WTC11 (cell line): ENCODE measurements at regions not wholly inside any gene's neighbourhood (a gene's known extent, or its start where the extent isn't known, plus 50 kb on each side); places are given as distances from the start of the nearest gene placed in this dataset.

ENCODE experiments used
- ATAC-seq: fragments of 200-7000 bp; cut with Tn5 transposase; 2 replicates; pipeline ENCODE4 v1.10.0; 2021; ENCODE audit warnings: mild to moderate bottlenecking, moderate library complexity
- CTCF ChIA-PET: fragments of 300-600 bp; sonication (Branson Sonifier 250); formaldehyde crosslinking; loops from one replicate; lab custom pipeline; 2021; ENCODE audit warnings: antibody characterized with exemption; lab: Charles Lee
- POLR2A ChIA-PET: fragments of 350-600 bp; sonication (Branson Sonifier 250); formaldehyde crosslinking; loops from one replicate; lab custom pipeline; 2021; ENCODE audit warnings: antibody characterized with exemption; lab: Charles Lee
- DNase-seq: peaks from one replicate; pipeline ENCODE4 v3.0.0; 2021; ENCODE audit warnings: low spot score
- H3K27ac Mint-ChIP-seq: 2 replicates; pipeline ENCODE4 v1.8.0; 2021; ENCODE audit warnings: mixed read lengths
- H3K27me3 Mint-ChIP-seq: 2 replicates; pipeline ENCODE4 v1.8.0; 2021; ENCODE audit warnings: low read depth, mild to moderate bottlenecking, moderate library complexity, mixed read lengths
- H3K36me3 Mint-ChIP-seq: 2 replicates; pipeline ENCODE4 v1.8.0; 2021; ENCODE audit warnings: mixed read lengths
- H3K4me1 Mint-ChIP-seq: 2 replicates; pipeline ENCODE4 v1.8.0; 2022; ENCODE audit warnings: mixed read lengths
- H3K4me3 Mint-ChIP-seq: 2 replicates; pipeline ENCODE4 v1.8.0; 2021; ENCODE audit warnings: mild to moderate bottlenecking, moderate library complexity, mixed read lengths
- H3K9me3 Mint-ChIP-seq: 2 replicates; pipeline ENCODE4 v1.8.0; 2021; ENCODE audit warnings: mixed read lengths
- AFF4 ChIP-seq: sonication (generic); formaldehyde crosslinking; IDR thresholded peaks from 2 replicates; pipeline ENCODE4 v1.8.1; 2023; ENCODE audit warnings: mild to moderate bottlenecking, missing genetic modification reagents, borderline replicate concordance
- ATF2 ChIP-seq: sonication (generic); formaldehyde crosslinking; IDR thresholded peaks from 2 replicates; pipeline ENCODE4 v1.8.1; 2022; ENCODE audit warnings: low read depth, missing genetic modification reagents, borderline replicate concordance
- CBFB ChIP-seq: sonication (generic); formaldehyde crosslinking; IDR thresholded peaks from 2 replicates; pipeline ENCODE4 v1.8.1; 2022; ENCODE audit warnings: mild to moderate bottlenecking, low read depth, missing genetic modification reagents
- HMGA2 ChIP-seq: fragments of 250-450 bp; sonication (Bioruptor Pico); IDR thresholded peaks from 2 replicates; pipeline ENCODE4 v1.4.0; 2021; ENCODE audit warnings: mild to moderate bottlenecking, moderate library complexity
- MAX ChIP-seq: sonication (generic); formaldehyde crosslinking; IDR thresholded peaks from 2 replicates; pipeline ENCODE4 v1.8.0; 2022; ENCODE audit warnings: mild to moderate bottlenecking, missing genetic modification reagents
- MXD4 ChIP-seq: fragments of 250-450 bp; sonication (Bioruptor Pico); IDR thresholded peaks from 2 replicates; pipeline ENCODE4 v1.8.0; 2021; ENCODE audit warnings: mild to moderate bottlenecking, moderate library complexity, borderline replicate concordance
- NFATC4 ChIP-seq: fragments of 250-450 bp; sonication (Bioruptor Pico); IDR thresholded peaks from 2 replicates; pipeline ENCODE4 v1.9.0; 2021; ENCODE audit warnings: mild to moderate bottlenecking
- NFYB ChIP-seq: sonication (generic); formaldehyde crosslinking; conservative IDR thresholded peaks from 2 replicates; pipeline ENCODE4 v1.8.0; 2022; ENCODE audit warnings: low read depth, missing genetic modification reagents
- PRRX2 ChIP-seq: fragments of 250-450 bp; sonication (Bioruptor Pico); IDR thresholded peaks from 2 replicates; pipeline ENCODE4 v1.8.0; 2021; ENCODE audit warnings: mild to moderate bottlenecking
- ZNF263 ChIP-seq: sonication (generic); formaldehyde crosslinking; IDR thresholded peaks from 2 replicates; pipeline ENCODE4 v1.8.1; 2022; ENCODE audit warnings: low read depth, mild to moderate bottlenecking, moderate library complexity, missing genetic modification reagents
- TF ChIP-seq, protein P1 (sequence below): sonication (generic); formaldehyde crosslinking; IDR thresholded peaks from 2 replicates; pipeline ENCODE4 v1.8.1; 2022; ENCODE audit warnings: mild to moderate bottlenecking, missing genetic modification reagents, moderate library complexity, borderline replicate concordance
- TF ChIP-seq, protein P2 (sequence below): sonication (generic); formaldehyde crosslinking; IDR thresholded peaks from 2 replicates; pipeline ENCODE4 v1.8.0; 2022; ENCODE audit warnings: missing genetic modification reagents
- TF ChIP-seq, protein P3 (sequence below): fragments of 250-450 bp; sonication (Bioruptor Pico); conservative IDR thresholded peaks from 2 replicates; pipeline ENCODE4 v1.9.0; 2021; ENCODE audit warnings: mild to moderate bottlenecking
- TF ChIP-seq, protein P4 (sequence below): sonication (generic); formaldehyde crosslinking; IDR thresholded peaks from 2 replicates; pipeline ENCODE4 v1.8.1; 2023; ENCODE audit warnings: mild to moderate bottlenecking, missing genetic modification reagents
- TF ChIP-seq, protein P5 (sequence below): fragments of 250-450 bp; sonication (Bioruptor Pico); IDR thresholded peaks from 2 replicates; pipeline ENCODE4 v1.9.0; 2021; ENCODE audit warnings: moderate library complexity, mild to moderate bottlenecking, inconsistent platforms, borderline replicate concordance
- TF ChIP-seq, protein P6 (sequence below): fragments of 250-450 bp; sonication (Bioruptor Pico); IDR thresholded peaks from 2 replicates; pipeline ENCODE4 v1.8.0; 2021; ENCODE audit warnings: mild to moderate bottlenecking
- TF ChIP-seq, protein P7 (sequence below): fragments of 250-450 bp; sonication (Bioruptor Pico); IDR thresholded peaks from 2 replicates; pipeline ENCODE4 v1.9.0; 2021; ENCODE audit warnings: mild to moderate bottlenecking

DNA sequence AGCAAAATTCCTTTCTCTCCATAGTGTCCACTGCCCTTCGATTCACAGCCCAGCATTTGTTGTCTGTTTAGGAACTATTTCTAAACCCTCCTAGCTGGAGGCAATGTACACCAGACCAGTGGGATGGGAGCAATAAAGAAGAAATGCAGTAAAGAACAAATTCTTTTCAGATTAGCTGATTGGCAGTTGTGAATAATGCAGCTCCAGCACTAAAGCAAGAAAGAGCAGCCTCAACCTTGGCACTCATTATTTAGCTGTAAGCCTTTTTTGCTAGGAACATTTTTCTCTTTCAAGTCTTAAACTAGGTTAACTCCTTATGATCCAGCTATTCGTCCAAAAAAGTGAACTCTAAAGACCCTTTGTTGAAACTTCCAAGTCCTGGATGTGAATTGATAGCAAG is 580.5 kb upstream of the STXBP6 start:
- Mint-ChIP-seq H3K4me1 (0 out of 2 replicates have a peak, but pooled peaks cover 3% of the 10 kb centered on the region), H3K9me3 (peaks cover 5% of the 10 kb centered on the region; the same call in 1 of the 2 replicates)
- TF ChIP-seq MAX (CRISPR knock-in tag) (no peak), PRRX2 (CRISPR knock-in tag) (no peak), NFATC4 (CRISPR knock-in tag) (no peak), CBFB (CRISPR knock-in tag) (no peak), NFYB (CRISPR knock-in tag) (no peak), HMGA2 (CRISPR knock-in tag) (no peak), ZNF263 (CRISPR knock-in tag) (no peak), MXD4 (CRISPR knock-in tag) (no peak), ATF2 (CRISPR knock-in tag) (no peak), AFF4 (no peak)
- TF ChIP-seq, protein P1, sequence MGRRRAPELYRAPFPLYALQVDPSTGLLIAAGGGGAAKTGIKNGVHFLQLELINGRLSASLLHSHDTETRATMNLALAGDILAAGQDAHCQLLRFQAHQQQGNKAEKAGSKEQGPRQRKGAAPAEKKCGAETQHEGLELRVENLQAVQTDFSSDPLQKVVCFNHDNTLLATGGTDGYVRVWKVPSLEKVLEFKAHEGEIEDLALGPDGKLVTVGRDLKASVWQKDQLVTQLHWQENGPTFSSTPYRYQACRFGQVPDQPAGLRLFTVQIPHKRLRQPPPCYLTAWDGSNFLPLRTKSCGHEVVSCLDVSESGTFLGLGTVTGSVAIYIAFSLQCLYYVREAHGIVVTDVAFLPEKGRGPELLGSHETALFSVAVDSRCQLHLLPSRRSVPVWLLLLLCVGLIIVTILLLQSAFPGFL = no peak
- TF ChIP-seq, protein P2, sequence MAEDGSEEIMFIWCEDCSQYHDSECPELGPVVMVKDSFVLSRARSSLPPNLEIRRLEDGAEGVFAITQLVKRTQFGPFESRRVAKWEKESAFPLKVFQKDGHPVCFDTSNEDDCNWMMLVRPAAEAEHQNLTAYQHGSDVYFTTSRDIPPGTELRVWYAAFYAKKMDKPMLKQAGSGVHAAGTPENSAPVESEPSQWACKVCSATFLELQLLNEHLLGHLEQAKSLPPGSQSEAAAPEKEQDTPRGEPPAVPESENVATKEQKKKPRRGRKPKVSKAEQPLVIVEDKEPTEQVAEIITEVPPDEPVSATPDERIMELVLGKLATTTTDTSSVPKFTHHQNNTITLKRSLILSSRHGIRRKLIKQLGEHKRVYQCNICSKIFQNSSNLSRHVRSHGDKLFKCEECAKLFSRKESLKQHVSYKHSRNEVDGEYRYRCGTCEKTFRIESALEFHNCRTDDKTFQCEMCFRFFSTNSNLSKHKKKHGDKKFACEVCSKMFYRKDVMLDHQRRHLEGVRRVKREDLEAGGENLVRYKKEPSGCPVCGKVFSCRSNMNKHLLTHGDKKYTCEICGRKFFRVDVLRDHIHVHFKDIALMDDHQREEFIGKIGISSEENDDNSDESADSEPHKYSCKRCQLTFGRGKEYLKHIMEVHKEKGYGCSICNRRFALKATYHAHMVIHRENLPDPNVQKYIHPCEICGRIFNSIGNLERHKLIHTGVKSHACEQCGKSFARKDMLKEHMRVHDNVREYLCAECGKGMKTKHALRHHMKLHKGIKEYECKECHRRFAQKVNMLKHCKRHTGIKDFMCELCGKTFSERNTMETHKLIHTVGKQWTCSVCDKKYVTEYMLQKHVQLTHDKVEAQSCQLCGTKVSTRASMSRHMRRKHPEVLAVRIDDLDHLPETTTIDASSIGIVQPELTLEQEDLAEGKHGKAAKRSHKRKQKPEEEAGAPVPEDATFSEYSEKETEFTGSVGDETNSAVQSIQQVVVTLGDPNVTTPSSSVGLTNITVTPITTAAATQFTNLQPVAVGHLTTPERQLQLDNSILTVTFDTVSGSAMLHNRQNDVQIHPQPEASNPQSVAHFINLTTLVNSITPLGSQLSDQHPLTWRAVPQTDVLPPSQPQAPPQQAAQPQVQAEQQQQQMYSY (CRISPR knock-in tag) = no peak
- TF ChIP-seq, protein P3, sequence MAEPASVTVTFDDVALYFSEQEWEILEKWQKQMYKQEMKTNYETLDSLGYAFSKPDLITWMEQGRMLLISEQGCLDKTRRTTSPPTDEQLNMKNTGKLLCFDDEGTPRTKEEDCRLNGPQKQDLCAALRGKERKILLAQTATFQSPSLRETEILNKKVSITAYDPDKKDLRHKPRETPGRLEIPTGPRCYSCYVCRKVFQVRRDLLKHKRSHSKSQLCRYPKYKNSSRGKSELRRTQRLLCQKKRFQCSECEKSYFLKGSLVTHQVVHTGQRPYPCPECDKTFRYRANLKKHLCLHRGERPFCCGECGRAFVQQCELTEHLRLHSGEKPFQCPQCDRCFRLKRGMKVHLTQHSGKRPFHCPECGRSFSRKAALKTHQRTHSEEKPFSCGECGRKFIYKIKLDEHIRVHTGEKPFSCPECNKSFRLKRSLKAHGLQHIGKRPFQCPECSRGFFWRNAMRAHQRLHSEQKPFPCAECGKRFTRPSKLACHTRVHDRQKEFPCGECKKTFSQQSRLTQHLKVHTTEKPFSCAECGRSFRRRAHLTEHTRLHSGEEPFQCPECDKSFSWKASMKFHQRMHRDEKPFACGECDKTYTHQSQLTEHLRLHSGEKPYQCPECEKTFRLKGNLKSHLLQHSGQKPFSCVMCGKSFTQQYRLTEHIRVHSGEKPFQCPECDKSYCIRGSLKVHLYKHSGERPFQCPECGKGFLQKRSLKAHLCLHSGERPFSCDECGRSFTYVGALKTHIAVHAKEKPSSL = no peak
- TF ChIP-seq, protein P4, sequence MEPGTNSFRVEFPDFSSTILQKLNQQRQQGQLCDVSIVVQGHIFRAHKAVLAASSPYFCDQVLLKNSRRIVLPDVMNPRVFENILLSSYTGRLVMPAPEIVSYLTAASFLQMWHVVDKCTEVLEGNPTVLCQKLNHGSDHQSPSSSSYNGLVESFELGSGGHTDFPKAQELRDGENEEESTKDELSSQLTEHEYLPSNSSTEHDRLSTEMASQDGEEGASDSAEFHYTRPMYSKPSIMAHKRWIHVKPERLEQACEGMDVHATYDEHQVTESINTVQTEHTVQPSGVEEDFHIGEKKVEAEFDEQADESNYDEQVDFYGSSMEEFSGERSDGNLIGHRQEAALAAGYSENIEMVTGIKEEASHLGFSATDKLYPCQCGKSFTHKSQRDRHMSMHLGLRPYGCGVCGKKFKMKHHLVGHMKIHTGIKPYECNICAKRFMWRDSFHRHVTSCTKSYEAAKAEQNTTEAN (CRISPR knock-in tag) = no peak
- TF ChIP-seq, protein P5, sequence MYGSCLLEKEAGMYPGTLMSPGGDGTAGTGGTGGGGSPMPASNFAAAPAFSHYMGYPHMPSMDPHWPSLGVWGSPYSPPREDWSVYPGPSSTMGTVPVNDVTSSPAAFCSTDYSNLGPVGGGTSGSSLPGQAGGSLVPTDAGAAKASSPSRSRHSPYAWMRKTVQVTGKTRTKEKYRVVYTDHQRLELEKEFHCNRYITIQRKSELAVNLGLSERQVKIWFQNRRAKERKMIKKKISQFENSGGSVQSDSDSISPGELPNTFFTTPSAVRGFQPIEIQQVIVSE (CRISPR knock-in tag) = no peak
- TF ChIP-seq, protein P6, sequence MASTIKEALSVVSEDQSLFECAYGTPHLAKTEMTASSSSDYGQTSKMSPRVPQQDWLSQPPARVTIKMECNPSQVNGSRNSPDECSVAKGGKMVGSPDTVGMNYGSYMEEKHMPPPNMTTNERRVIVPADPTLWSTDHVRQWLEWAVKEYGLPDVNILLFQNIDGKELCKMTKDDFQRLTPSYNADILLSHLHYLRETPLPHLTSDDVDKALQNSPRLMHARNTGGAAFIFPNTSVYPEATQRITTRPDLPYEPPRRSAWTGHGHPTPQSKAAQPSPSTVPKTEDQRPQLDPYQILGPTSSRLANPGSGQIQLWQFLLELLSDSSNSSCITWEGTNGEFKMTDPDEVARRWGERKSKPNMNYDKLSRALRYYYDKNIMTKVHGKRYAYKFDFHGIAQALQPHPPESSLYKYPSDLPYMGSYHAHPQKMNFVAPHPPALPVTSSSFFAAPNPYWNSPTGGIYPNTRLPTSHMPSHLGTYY (CRISPR knock-in tag) = no peak
- TF ChIP-seq, protein P7, sequence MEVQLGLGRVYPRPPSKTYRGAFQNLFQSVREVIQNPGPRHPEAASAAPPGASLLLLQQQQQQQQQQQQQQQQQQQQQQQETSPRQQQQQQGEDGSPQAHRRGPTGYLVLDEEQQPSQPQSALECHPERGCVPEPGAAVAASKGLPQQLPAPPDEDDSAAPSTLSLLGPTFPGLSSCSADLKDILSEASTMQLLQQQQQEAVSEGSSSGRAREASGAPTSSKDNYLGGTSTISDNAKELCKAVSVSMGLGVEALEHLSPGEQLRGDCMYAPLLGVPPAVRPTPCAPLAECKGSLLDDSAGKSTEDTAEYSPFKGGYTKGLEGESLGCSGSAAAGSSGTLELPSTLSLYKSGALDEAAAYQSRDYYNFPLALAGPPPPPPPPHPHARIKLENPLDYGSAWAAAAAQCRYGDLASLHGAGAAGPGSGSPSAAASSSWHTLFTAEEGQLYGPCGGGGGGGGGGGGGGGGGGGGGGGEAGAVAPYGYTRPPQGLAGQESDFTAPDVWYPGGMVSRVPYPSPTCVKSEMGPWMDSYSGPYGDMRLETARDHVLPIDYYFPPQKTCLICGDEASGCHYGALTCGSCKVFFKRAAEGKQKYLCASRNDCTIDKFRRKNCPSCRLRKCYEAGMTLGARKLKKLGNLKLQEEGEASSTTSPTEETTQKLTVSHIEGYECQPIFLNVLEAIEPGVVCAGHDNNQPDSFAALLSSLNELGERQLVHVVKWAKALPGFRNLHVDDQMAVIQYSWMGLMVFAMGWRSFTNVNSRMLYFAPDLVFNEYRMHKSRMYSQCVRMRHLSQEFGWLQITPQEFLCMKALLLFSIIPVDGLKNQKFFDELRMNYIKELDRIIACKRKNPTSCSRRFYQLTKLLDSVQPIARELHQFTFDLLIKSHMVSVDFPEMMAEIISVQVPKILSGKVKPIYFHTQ (CRISPR knock-in tag) = no peak

More for the DNA sequence above, 580.5 kb upstream of the STXBP6 start:
- no peak for ATAC-seq
- no peaks in the 10 kb centered on the region; the same call in 1 of the 2 replicates for H3K27me3 Mint-ChIP-seq
- no peak overlapping the region for H3K27ac Mint-ChIP-seq
- H3K36me3 Mint-ChIP-seq = no peaks in the 10 kb centered on the region
- DNase-seq = no peak
- no peak overlapping the region for H3K4me3 Mint-ChIP-seq
- POLR2A ChIA-PET = no interaction called here
- CTCF ChIA-PET = no interaction called here
